Activated T-cell treated with anti-CD3 and anti-CD28 coated beads for 48 hours (primary cell): ENCODE measurements at regions not wholly inside any gene's neighbourhood (a gene's known extent, or its start where the extent isn't known, plus 50 kb on each side); places are given as distances from the start of the nearest gene placed in this dataset.

Source experiments
- DNase-seq: peaks from one replicate; pipeline ENCODE4 v3.0.0-alpha.2; 2020; ENCODE audit warnings: low read depth

DNA sequence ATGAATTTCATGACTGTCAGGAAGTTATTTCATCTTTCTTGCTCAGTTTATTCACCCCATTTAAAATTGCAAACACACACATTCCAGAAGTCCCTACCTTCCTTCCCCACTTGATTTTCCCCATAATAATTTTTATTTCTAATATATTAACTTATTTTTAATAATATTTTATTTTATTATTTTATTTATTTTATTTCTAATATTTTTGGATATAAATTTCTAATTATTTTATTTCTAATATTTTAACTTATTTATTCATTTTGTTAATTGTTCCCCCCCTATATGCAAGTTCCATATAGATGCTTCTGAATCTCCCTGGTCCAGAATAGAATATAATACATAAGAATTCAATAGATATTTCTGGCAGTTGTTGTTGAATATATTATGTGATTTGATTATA, 293.7 kb upstream of the CPEB2 start:
- no peak for DNase-seq

DNA sequence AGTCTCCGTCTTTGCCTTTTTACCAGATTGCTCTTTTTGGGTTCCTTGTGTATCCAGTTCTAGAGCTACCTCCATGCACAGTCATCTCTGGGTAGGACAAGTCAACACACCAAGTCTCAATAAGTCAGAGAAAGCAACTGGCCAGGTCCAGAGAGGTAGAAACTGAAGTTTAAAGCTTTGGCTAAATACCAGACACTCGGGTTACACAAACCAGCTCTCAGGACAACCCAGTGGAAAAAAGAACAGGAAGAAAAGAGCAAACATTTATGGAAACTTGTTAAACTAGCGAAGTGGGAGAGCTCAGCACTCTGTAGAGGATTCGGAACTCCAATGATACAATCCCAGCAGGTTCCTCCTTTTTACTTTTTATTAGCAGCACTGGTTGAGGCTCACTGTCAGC, 291.0 kb upstream of the CPEB2 start:
- DNase-seq = no peak

DNA sequence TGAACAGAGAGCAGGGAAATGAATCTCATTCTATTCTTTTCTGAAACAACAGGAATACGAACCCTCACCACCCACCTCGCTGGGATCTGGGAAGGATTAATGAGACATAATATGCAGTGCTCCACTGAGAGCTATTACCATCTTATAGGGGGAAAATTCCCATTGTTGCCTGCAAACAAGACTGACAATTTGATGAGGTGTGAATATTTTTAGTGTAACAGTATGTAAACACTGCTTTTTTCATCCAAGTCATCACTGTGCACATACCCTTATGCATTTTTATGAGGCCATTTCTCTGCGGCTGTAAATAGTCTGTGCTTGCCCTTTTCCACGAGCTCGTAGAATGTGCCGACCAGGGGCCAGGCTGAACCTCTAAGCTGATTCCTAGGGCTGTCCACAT, 285.6 kb upstream of the CPEB2 start:
- no peak for DNase-seq

DNA sequence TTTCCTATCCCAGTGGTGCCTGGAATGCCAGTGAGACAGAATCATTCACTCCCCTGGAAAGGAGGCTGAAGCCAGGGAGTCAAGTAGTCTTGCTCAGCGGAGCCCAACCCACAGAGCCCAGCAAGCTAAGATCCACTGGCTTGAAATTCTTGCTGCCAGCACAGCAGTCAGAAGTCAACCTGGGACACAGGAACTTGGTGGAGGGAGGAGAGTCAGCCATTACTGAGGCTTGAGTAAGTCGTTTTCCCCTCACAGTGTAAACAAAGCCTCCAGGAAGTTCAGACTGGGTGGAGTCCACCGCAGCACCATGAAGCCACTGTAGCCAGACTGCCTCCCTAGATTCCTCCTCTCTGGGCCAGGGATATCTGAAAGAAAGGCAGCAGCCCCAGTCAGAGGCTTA, 283.2 kb upstream of the CPEB2 start:
- no peak for DNase-seq

DNA sequence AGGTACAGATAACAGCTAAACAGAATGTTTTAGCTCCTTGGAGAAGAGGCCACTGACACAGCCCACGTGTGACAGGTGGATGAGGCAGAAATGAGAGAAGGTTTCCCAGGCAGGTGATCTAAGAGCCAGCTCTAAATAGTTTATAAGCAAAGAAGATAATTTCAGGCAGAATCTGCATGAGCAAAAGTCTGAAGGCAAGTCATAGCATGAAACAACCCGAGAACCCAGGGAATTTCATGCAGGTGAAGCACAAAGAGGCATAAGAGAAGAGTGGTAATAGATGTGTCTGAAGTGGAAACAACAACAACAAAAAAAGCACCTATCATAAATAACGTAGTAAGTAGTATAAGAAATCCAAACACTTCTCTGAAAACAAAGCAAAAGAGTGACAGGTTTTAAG, 275.8 kb upstream of the CPEB2 start:
- no peak for DNase-seq

DNA sequence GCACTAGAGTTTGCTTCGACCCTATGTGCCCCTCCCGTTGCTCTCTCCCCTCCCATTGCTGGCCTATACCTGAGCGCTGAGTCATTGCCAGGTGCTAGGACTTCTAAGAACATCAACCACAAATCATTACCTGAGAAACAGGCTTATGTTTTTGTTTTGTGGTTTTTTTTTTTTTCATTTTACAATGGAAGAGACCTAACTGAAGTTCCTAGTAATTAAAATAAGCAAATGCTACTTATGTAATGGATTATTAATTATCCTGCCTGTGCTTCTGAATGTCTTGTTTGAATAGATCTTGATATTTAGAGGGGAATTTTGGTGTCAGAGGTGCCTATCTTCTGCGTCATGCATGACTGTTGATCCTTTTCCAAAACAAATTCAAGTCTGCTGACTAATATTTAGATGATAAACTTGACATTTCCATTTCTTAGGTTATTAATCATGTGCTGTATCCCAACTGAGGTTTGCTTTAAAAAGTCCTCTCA, 275.4 kb upstream of the CPEB2 start:
- DNase-seq = no peak

DNA sequence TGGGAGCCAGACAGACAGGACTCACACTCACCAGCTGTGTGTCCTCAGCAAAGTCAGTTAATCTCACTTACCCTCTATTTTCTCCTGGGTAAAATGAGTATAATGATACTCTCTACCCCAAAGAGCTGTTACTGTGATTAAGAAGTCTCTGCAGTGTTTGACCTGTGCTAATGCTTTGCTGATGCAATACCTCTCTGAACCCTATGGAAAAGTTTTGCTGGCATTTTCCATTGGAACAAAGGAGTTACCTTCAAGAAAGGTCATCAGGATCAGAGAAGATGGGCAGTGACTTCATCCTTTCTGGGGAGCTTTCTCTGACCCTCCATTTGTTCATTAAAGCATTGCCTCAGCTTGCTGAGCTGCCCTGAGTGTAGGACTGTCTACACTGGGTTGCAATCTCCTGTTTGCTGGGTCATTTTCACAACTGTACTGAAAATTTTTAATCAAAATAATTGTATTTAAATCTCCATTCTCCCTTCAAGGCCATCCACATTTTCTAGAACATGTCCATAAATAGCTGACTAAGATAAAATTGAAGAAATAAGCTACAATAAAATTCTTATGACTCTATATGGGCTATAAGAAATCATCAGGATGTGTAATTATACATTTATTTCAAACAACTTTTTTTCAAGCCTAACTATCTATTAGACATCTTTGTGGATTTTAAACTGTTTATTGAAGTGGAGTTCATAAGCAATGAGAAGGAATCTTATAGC, 272.8 kb upstream of the CPEB2 start:
- no peak for DNase-seq

DNA sequence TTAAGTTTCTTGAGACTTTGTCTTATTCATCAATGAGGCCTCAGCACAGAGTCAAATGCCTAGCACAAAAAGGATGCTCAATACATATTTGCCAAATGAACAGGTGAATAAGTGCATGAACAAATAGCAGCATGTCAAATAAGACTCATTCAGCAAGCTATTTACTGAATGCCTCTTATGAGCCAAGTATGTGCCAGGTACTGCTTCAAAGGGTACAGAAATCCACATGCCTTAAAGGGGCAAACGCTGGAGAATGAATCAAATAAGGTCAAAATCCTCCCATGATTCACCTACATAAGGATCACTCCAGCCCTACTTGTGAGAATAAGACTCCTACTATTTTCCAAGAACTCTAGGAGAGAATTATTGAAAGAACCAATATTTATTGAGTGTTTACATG, 260.2 kb upstream of the CPEB2 start:
- DNase-seq = no peak

DNA sequence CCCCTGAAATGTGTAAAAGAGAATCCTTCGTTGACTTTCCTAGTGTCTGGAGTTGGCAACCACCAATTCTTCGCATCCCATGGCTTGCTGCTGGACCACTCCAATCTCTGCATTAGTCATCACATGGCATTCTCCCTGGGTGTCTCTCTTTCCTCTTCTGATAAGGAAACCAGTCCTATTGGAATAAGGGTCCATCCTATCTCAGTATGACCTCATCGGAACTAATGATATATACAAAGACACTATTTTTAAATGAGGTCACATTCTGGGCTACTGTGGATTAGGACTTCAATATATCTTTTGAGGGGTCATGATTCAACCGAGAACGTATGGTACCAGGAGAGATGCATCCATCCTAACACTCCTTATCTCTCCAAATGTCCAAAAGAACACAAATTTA, 259.1 kb upstream of the CPEB2 start:
- no peak for DNase-seq

DNA sequence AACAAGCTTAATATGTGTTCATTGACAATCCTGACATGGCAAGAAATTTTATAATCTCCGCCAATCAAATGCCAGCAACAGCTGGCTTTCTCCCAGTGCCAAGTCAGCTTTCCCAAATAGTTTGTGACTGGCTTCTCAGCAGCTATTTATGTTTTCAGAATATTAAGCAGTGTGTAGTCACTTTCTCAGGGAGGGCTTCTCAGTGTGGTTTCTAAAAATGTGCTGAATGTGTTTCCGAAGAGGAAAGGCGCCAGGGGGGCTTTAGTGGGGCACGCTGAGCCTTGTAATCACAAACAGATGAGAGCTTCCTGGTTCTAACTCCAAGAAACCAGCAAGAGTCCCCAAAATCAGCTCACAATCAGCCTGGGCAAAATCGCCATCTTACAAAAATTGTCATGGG, 258.7 kb upstream of the CPEB2 start:
- DNase-seq = no peak

DNA sequence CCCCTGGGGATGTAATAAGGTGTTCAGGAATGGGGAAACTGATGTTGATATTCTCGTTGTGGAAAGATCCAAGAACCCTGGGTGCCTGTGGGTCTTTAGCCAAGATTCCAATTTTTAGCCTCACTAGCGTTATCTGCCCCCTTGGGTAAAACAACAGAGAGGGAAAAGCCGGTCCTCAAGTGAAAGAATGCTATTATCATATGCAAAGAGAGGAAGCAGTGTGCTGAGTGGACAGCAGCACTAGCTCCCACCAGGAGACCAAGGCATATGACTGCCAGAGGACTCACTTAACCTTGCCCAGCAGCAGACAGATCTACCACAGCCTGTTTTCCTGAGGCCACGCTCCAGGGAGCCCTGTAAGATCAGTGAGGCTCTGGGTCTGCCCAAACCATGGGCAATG, 257.9 kb upstream of the CPEB2 start:
- no peak for DNase-seq

DNA sequence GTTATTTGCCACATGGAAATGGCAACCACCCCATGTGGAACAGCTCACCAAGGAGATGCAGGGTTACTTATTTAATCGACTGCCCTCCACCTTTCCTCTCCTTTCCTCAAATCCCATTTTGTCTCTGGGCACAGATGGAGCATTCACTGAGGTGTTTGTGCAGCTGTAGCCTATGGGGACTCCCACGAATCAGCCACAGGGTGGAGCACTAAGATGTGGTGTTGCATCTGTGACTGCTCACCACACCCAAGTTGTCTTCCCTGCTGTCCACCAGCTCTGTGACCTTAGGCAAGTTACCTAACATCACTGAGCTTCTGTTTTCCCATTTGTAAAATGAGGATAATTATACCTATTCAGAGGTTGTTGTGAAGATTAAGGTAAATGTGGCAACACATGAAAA, 252.4 kb upstream of the CPEB2 start:
- no peak for DNase-seq

DNA sequence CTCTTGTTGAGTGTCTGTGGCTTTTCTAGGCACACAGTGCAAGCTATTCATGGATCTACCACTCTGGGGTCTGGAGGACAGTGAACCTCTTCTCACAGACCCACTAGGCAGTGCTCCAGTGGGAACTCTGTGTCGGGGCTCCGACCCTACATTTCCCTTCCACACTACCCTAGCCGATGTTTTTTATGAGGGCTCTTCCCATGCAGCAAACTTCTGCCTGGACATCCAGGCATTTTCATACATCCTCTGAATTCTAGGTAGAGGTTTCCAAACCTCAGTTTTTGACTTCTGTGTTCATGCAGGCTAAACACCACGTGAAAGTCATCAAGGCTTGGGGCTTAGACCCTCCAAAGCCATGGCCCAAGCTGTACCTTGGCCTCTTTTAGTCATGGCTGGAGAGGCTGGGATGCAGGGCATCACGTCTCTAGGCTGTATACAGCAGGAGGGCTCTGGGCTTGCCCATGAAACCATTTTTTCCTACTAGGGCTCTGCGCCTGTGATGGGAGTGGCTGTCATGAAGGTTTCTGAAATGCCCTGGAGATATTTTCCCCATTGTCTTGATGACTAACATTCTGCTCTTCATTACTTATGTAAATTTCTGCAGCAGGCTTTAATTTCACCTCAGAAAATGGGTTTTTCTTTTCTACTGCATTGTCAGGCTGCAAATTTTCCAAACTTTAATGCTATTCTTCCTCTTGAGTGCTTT, 249.8 kb upstream of the CPEB2 start:
- no peak for DNase-seq

DNA sequence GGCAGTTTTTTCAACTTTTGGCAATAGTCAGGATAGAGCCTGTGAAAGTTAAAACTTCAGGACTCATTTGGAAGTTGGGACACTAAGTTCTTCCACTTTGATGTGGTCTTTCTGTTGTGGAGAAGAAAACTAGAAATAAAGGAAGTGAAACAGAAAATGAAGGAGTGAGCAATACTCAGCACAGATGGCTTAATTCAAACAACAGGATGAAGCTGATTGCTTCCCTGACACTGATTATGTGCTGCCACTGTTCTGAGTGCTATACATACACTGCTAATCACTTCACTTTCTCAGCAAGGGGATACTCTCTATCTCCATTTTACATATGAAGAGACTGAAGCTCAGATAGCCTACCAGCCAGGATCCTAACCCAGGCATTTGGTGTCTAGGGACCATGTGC, 235.1 kb upstream of the CPEB2 start:
- no peak for DNase-seq

DNA sequence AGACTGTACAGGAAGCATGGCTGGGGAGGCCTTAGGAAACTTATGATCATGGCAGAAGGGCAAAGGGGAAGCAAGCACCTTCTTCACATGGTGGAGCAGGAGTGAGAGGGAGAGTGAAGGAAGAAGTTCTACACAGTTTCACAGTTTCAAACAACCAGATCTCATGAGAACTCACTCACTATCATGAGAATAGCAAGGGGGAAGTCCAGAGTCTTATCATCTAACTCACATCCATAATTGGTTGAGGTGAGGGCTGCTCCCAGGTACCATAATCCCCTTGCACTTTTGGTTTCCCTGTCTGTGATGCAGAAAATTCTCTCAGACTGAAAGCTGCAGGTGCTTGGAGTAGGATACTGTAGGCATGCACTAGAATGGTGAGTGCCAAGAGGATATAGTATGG, 233.8 kb upstream of the CPEB2 start:
- no peak for DNase-seq

DNA sequence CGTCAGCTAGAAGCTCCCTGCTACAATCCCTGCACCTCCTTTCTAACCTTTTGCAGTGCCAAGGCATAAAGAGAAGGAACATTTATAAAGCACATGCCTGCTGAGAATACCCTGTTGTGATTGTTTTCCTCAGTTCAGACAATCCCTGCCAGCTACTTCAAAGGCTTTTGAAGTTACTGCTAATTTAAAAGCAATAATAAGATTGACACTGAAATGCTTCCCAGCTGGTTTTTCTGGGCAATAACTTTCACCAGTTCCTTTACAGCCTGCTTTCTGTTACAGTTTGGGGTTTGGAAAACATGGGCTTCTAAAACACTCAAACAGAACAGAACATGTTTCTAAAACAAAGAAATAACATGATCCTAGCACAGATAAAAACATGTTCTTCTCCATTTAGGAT, 232.3 kb upstream of the CPEB2 start:
- no peak for DNase-seq

DNA sequence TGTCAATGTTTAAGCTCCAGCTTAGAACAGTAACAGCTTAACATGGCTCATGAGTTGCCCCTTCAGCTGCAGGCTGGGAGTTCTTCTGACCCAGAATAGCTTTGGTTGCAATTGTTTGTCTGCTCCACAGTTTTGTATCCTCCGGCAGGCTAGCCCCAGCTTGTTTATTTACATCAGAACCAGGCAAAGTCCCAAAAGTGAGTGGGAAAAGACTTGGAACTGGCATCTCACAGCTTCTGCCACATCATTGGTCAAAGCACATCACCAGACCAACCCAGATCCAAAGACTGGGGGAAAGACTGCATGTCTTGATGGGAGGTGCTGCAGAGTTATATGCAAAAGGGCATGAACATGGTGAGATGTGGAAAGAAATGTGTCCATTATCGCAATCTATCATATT, 231.2 kb upstream of the CPEB2 start:
- no peak for DNase-seq

DNA sequence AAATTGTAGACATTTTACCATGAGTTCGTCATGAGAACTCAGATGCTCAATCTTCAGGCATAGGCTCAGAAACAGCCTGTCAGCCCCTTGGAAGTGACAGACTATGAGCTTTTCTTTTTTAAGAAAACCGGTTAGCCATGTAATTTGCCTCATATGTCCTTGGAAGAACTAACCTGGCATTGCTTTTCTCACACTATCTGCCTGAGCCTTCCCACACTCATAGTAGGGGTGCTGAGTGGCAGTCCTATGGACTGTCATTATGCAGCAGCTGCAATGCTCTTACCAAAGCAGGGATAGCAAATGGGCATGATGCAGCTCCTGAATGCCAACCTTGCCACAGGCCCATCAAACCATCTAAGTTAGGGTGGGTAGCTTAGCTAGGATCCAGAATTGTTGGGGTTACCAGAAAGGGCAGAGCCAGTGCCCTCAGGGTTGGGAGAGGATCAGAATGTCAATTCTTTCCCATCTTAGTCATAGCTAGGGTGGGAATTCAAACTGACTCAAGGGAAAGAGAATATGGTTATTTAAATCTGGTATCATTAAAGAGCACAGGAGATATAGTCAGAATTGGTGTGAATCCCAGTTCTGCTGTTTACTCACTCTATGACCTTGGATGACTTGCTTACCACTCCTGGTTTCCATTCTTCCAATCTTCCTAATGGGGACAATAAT, 230.6 kb upstream of the CPEB2 start:
- no peak for DNase-seq

DNA sequence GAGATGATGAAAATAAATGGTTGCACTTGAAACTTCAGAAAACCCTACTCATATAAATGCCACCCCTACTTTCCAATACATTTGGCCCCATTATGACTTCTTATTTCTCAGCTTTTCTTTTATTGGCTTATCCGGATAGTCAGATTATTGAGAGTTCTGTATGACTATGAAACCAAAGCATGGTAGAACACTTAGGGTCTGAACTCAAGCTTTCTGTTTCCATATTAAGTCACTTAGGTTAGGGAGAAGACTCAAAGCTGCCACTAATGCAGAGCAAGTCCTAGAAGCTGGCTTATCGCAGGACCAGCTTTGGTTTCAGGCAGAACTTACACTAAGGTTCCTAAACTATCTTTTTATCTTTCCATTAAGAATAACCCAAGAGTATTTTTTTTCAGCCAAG, 229.9 kb upstream of the CPEB2 start:
- no peak for DNase-seq

DNA sequence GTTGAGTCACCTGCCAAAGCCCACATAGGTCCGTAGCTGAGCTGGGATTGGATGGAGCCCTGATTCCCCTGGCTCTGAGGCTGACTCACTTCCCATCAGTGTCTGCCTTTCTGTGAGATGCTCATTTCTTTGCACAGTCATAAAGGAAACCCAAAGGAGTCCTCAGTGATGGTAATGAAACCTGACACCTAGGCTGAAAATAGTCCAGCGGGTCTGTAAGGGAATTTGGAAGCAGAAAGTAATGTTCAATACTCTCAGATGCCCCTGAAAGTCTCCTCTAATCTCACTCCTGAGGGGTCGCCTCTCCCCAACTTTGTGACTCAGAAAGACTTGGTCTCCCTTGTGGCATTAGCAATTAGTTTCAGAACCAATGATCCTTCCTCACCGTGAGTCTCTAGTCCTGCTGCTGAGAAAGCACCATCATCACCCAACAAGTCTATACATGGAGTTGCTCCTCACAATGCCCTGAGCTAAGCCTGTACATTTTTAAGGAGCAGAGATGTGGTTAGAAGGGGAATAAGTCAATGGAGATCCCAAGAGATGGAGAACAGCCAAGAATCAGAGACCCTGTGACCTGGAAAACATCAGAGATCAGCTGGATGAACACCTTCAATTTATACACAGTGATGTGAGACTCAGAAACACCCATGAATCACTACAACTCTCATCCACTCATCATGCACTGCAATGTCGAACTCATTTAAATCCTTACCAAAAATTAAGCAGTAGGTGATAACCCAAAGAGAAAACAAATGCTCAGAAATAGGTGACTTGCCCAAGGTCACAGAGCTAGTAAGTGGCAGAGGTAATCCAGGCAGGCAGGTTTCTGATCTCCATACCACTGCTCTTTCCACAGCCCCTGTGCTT, 219.0 kb upstream of the CPEB2 start:
- DNase-seq = peak; percentile 43

DNA sequence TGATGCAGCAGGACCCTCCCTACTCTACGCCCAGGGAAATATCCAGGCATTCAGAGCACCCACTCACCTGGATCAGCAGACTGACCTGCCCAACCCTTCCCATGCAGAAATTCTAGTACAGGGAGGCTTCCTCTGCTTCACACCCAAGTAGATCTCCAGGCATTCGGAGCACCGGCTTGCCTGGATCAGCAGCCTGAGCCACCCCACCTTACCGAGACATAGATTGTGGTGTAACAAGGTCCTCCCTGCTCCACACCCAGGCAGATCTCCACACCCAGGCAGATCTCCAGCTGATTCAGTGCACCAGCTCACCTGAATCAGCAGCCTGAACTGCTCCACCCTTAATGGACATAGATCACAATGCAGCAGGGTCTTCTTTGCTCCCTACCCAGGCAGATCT, 215.1 kb upstream of the CPEB2 start:
- DNase-seq = no peak

DNA sequence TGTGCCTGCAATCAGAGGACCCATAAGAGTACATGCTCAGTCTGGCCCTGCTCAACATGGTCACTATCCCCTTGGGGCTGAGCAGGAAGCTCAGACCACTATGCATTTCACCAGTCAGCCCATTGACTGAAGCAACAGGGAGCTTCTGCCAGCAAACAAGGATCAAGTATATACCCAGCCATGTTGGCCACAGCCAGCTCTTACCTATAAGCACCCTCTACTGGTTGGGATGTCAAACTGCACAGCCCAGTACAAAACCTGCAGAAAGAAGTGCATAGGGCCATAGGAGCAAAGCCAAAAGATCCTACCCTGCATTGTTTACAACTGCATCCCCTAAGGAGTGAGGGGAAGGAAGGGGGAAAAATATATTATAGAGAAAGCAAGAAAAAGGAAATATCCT, 214.4 kb upstream of the CPEB2 start:
- DNase-seq = no peak
